GM12872 (cell line): ENCODE measurements at regions not wholly inside any gene's neighbourhood (a gene's known extent, or its start where the extent isn't known, plus 50 kb on each side); places are given as distances from the start of the nearest gene placed in this dataset.

Experiments
- TF ChIP-seq, protein P1 (sequence below): IDR thresholded peaks from 3 replicates; pipeline ENCODE4 v1.5.1; 2011; ENCODE audit warnings: low read depth, mild to moderate bottlenecking, low read length, moderate library complexity; ENCODE audit not compliant: insufficient read depth

DNA sequence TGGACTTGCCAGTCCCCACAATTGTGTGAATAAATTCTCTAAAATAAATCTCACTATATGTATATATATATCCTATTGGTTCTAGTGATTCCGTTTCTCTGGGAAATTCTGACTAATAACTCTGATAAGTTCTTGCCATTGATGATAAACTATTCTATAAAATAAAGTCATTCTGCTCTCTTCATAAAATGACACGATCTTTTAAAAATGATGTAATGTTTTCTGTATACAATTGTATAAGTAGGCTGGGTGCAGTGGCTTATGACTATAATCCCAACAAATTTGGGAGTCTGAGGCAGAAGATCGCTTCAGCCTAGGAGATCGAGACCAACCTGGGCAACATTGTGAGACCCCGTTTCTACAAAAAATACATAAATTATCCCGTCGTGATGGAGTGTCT lies 541.0 kb upstream of the ADGRL4 start:
- TF ChIP-seq, protein P1, sequence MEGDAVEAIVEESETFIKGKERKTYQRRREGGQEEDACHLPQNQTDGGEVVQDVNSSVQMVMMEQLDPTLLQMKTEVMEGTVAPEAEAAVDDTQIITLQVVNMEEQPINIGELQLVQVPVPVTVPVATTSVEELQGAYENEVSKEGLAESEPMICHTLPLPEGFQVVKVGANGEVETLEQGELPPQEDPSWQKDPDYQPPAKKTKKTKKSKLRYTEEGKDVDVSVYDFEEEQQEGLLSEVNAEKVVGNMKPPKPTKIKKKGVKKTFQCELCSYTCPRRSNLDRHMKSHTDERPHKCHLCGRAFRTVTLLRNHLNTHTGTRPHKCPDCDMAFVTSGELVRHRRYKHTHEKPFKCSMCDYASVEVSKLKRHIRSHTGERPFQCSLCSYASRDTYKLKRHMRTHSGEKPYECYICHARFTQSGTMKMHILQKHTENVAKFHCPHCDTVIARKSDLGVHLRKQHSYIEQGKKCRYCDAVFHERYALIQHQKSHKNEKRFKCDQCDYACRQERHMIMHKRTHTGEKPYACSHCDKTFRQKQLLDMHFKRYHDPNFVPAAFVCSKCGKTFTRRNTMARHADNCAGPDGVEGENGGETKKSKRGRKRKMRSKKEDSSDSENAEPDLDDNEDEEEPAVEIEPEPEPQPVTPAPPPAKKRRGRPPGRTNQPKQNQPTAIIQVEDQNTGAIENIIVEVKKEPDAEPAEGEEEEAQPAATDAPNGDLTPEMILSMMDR, result no peak

DNA sequence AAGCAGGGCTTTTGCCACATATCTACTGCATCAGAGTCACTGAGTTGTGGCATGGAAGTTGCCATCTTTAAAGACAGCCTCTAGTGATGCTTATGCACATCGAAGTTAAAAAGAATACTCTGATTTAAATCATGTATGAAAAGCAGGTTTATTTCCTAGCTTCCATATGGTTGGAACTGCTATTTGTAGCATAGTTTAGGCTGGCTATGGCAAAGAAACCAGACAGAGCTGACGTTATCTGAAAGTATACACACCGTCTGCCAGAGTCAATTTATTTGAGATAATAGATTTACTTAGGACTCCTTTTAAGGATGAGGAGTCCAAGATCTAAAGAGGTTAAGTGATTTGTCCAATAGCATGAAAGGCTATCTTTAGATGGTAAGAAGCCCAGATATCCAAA lies 536.9 kb upstream of the ADGRL4 start:
- TF ChIP-seq, protein P1, result no peak

DNA sequence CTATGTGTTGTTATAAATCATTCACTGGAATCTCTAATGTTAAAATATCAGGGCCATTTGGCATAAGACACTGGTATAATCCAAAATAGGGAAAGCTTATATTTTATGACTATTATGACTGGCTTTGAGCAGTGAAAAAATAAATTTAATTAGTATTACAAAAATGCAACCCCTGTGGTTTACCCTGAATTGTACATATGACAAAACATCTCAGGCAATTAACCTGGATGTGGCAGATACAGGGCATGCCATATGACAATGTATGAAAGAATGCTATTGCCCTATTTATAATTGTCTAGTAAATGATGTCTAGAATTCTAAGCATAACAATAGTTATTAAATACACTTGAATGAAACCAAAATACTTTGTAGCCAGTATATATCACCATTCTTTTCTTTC lies 532.5 kb upstream of the ADGRL4 start:
- TF ChIP-seq, protein P1, result no peak

DNA sequence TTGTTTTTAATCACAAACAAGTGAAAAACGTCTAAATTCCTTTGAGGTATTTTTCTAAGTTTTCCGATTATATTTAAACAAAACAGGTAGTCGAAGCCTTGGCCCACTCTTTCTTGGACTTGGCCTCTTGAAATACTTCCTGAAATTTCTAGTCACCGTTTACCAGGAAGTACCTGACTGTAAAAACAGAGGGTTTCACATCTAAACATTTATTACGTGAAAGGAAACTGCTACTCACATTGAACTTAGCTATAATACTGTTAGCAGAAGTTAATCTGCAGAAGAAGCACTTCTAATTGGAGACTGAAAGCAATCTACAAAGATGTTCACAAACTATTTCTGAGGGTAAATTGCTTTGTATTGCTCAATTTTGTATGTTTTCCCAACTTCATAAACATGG lies 526.0 kb upstream of the ADGRL4 start:
- TF ChIP-seq, protein P1, result no peak

DNA sequence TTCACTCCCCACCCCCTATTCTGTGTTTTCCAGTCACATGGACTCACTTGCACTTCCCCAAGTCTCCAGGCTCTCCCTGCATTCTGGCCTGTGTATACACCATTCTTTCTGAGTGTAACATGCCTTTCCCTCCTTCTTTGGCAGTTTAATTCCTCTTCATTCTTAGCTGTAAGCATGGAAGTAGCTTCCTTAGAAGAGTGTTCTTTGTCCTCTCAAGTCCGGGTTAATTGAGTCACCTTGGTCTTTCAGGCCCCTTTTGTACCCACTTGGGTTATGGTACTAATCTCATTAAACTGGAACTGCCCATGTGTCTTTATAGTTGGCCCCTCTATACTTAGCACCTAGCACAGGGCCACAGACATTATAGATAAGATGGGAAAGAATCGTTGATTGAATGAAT lies 525.3 kb upstream of the ADGRL4 start:
- TF ChIP-seq, protein P1, result no peak

DNA sequence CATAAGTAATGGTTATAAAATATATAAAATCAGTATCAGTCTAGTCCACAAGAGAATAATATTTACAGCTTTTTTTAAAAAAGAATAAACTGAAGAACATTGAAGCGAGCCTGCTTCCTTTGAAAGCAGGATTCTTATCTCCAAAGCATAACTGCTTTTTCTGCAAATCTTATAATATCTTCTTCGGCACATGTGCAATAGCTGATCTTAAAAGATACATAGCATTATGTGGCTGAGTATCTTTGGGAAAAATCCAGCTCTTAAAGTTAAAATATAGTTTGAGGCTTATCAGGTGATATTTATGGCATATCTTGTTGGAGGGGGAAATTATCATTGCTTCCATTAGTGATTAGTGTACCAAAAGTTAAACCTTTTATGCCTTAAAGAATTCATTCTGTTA lies 523.9 kb upstream of the ADGRL4 start:
- TF ChIP-seq, protein P1, result no peak

DNA sequence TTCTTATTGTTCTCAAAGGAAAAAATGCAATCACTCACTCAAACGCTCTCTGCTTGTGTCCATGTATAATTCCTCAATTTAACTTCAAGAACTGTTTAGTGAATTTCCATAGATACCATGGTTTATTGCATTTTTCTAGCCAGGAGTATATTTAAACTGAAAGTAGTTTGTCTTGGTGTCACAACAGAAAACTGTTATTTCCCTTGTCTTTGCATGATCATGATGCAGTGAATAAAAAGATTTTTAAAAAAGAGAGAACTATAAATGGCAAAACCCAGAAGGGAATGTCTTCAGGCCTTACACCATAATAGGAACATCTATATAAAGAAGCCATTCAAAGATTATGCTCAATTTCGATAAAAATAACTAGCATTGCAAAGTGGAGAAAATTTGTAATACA lies 523.5 kb upstream of the ADGRL4 start:
- TF ChIP-seq, protein P1, result no peak

DNA sequence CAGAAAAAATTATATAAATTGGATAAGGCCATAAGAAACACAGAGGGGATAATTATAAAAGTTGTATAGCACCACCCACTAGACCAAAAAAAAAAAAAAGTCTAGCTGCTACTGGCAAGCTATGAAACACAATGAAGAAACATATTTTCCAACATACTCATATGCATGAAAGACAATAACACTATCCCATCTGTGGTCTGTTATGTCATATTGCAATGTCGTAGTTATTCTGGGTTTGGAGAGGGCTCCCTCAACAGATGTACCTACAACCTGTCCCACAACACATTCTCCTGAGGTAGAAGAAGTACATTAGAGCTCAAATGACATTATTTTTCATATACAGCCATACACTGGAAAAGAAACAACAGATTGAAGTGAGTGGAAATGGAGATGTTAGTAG lies 517.6 kb upstream of the ADGRL4 start:
- TF ChIP-seq, protein P1, result no peak
